CD4-positive, CD25-positive, alpha-beta regulatory T cell (primary cell): ENCODE measurements at regions not wholly inside any gene's neighbourhood (a gene's known extent, or its start where the extent isn't known, plus 50 kb on each side); places are given as distances from the start of the nearest gene placed in this dataset.
"Not testable (repeated sequence)": the region's sequence is repeated elsewhere in the genome, so short reads cannot be mapped to it uniquely, and the experiment has no call there.

ENCODE experiments used
- ATAC-seq, 2 donors: fragments of 150-1000 bp; cut with Tn5 transposase; one replicate each; pipeline ENCODE4 v1.10.0; 2021; ENCODE audit warnings: low read depth in 2 of 2, moderate number of reproducible peaks in 2 of 2, moderate library complexity in 1 of 2
- DNase-seq, 3 donors: peaks; one replicate each; pipeline versions ENCODE4 v3.0.0 to v3.0.0-alpha.2; 2012 to 2022; ENCODE audit warnings: mixed read lengths in 1 of 3
- H3K27ac ChIP-seq: one replicate; pipeline ENCODE4 v1.7.0; 2013; ENCODE audit warnings: mild to moderate bottlenecking, low read length; ENCODE audit not compliant: insufficient read depth, poor library complexity, severe bottlenecking
- H3K27me3 ChIP-seq: one replicate; pipeline ENCODE4 v1.7.0; 2013; ENCODE audit warnings: low read length; ENCODE audit not compliant: control insufficient read depth, insufficient read depth
- H3K36me3 ChIP-seq: one replicate; pipeline ENCODE4 v1.7.0; 2013; ENCODE audit warnings: mild to moderate bottlenecking, low read length, moderate library complexity; ENCODE audit not compliant: control insufficient read depth, insufficient read depth
- H3K4me1 ChIP-seq: 2 replicates; pipeline ENCODE4 v1.7.0; 2013; ENCODE audit warnings: mild to moderate bottlenecking, low read length; ENCODE audit not compliant: insufficient read depth, control insufficient read depth, poor library complexity, severe bottlenecking
- H3K4me3 ChIP-seq: one replicate; pipeline ENCODE4 v1.7.0; 2013; ENCODE audit warnings: low read depth, mild to moderate bottlenecking, low read length, moderate library complexity
- H3K9me3 ChIP-seq, 2 experiments: 1 replicate in 1 of 2; 2 replicates in 1 of 2; pipeline ENCODE4 v1.7.0; 2013; ENCODE audit warnings: low read length in 2 of 2, mild to moderate bottlenecking in 1 of 2, moderate library complexity in 1 of 2; ENCODE audit not compliant: control insufficient read depth in 2 of 2
- H3K27ac Mint-ChIP-seq, 3 donors: one replicate each; pipeline ENCODE4 v1.8.0; 2020 to 2022; ENCODE audit warnings: mild to moderate bottlenecking in 3 of 3, mixed read lengths in 3 of 3, moderate library complexity in 2 of 3
- H3K27me3 Mint-ChIP-seq: one replicate; pipeline ENCODE4 v1.8.0; 2022; ENCODE audit warnings: mild to moderate bottlenecking, mixed read lengths
- H3K36me3 Mint-ChIP-seq: one replicate; pipeline ENCODE4 v1.8.0; 2020; ENCODE audit warnings: mixed read lengths
- H3K4me1 Mint-ChIP-seq, 4 donors: one replicate each; pipeline ENCODE4 v1.8.0; 2020 to 2022; ENCODE audit warnings: mixed read lengths in 4 of 4, mild to moderate bottlenecking in 1 of 4
- H3K4me3 Mint-ChIP-seq, 4 donors: one replicate each; pipeline ENCODE4 v1.8.0; 2020 to 2022; ENCODE audit warnings: mild to moderate bottlenecking in 4 of 4, mixed read lengths in 4 of 4, moderate library complexity in 3 of 4
- H3K9me3 Mint-ChIP-seq, 7 donors: one replicate each; pipeline ENCODE4 v1.8.0; 2020 to 2022; ENCODE audit warnings: mixed read lengths in 7 of 7, mild to moderate bottlenecking in 3 of 7, moderate library complexity in 2 of 7

GRCh38 chr18:67406714-67407113, 109.8 kb downstream of the DSEL start:
- DNase-seq (no peak), ATAC-seq (no peak)
- no peaks in the 10 kb centered on the region for H3K4me1 Mint-ChIP-seq
- H3K27me3 Mint-ChIP-seq, result no peaks in the 10 kb centered on the region
- Histone ChIP-seq H3K4me1 (no peaks in the 10 kb centered on the region), H3K4me3 (no peak overlapping the region), H3K27me3 (no peaks in the 10 kb centered on the region), H3K27ac (no peak overlapping the region), H3K9me3 (no peaks in the 10 kb centered on the region), H3K36me3 (no peaks in the 10 kb centered on the region)
- H3K27ac Mint-ChIP-seq, result no peak overlapping the region
- H3K4me3 Mint-ChIP-seq, result no peak overlapping the region
- peaks cover 0 to 6% (median 2%) of the 10 kb centered on the region in 7 donors for H3K9me3 Mint-ChIP-seq
- no peaks in the 10 kb centered on the region for H3K36me3 Mint-ChIP-seq

- Histone ChIP-seq H3K9me3 (no peaks in the 10 kb centered on the region), H3K27me3 (no peaks in the 10 kb centered on the region), H3K36me3 (no peaks in the 10 kb centered on the region), H3K27ac (no peak overlapping the region), H3K4me1 (no peaks in the 10 kb centered on the region), H3K4me3 (no peak overlapping the region)
- Mint-ChIP-seq H3K36me3 (no peaks in the 10 kb centered on the region), H3K4me1 (no peaks in the 10 kb centered on the region), H3K27ac (no peak overlapping the region), H3K27me3 (no peaks in the 10 kb centered on the region), H3K9me3 (peaks cover 2 to 12% (median 4%) of the 10 kb centered on the region in 7 donors), H3K4me3 (no peak overlapping the region)
- no peak for DNase-seq
- no peak for ATAC-seq
Measured at GRCh38 chr18:67402543-67402942, 114.0 kb downstream of the DSEL start.

GRCh38 chr18:67400502-67401117, 115.9 kb downstream of the DSEL start:
- Mint-ChIP-seq H3K4me1 (no peaks in the 10 kb centered on the region), H3K9me3 (peaks cover 2 to 12% (median 6%) of the 10 kb centered on the region in 7 donors), H3K27ac (no peak overlapping the region), H3K27me3 (no peaks in the 10 kb centered on the region), H3K36me3 (no peaks in the 10 kb centered on the region), H3K4me3 (no peak overlapping the region)
- no peak for ATAC-seq
- H3K27ac ChIP-seq, result no peak overlapping the region
- H3K4me3 ChIP-seq, result no peak overlapping the region
- no peaks in the 10 kb centered on the region for H3K36me3 ChIP-seq
- no peak for DNase-seq
- H3K9me3 ChIP-seq, result no peaks in the 10 kb centered on the region
- H3K27me3 ChIP-seq, result no peaks in the 10 kb centered on the region
- H3K4me1 ChIP-seq, result no peaks in the 10 kb centered on the region

GRCh38 chr18:67386032-67386431, 130.5 kb downstream of the DSEL start:
- no peak overlapping the region for H3K27ac Mint-ChIP-seq
- H3K36me3 Mint-ChIP-seq, result no peaks in the 10 kb centered on the region
- ATAC-seq (no peak), DNase-seq (no peak)
- H3K4me1 Mint-ChIP-seq, result no peaks in the 10 kb centered on the region
- H3K36me3 ChIP-seq, result no peaks in the 10 kb centered on the region
- H3K4me3 Mint-ChIP-seq, result no peak overlapping the region
- H3K9me3 ChIP-seq, result no peaks in the 10 kb centered on the region
- no peaks in the 10 kb centered on the region for H3K4me1 ChIP-seq
- H3K9me3 Mint-ChIP-seq, result peaks cover 0 to 9% (median 0%) of the 10 kb centered on the region in 7 donors
- H3K4me3 ChIP-seq, result no peak overlapping the region
- H3K27me3 ChIP-seq, result no peaks in the 10 kb centered on the region
- no peak overlapping the region for H3K27ac ChIP-seq
- H3K27me3 Mint-ChIP-seq, result no peaks in the 10 kb centered on the region

GRCh38 chr18:67385455-67385854, 131.1 kb downstream of the DSEL start:
- Mint-ChIP-seq H3K36me3 (no peaks in the 10 kb centered on the region), H3K9me3 (peaks cover 0 to 9% (median 0%) of the 10 kb centered on the region in 7 donors), H3K4me1 (no peaks in the 10 kb centered on the region), H3K4me3 (no peak overlapping the region), H3K27ac (no peak overlapping the region), H3K27me3 (no peaks in the 10 kb centered on the region)
- H3K4me1 ChIP-seq, result no peaks in the 10 kb centered on the region
- DNase-seq (no peak), ATAC-seq (no peak)
- no peaks in the 10 kb centered on the region for H3K27me3 ChIP-seq
- no peaks in the 10 kb centered on the region for H3K9me3 ChIP-seq
- no peaks in the 10 kb centered on the region for H3K36me3 ChIP-seq
- H3K27ac ChIP-seq, result no peak overlapping the region
- H3K4me3 ChIP-seq, result no peak overlapping the region

GRCh38 chr18:67384057-67384456, 132.5 kb downstream of the DSEL start:
- not testable (repeated sequence) for H3K27me3 ChIP-seq, H3K27ac Mint-ChIP-seq, H3K4me1 Mint-ChIP-seq, H3K27me3 Mint-ChIP-seq, H3K4me1 ChIP-seq, H3K27ac ChIP-seq, H3K9me3 ChIP-seq, H3K4me3 ChIP-seq, H3K36me3 Mint-ChIP-seq, ATAC-seq, H3K4me3 Mint-ChIP-seq, H3K9me3 Mint-ChIP-seq, DNase-seq, H3K36me3 ChIP-seq

- DNase-seq, result no peak
Measured at GRCh38 chr18:67381608-67382150, 134.8 kb downstream of the DSEL start.

GRCh38 chr18:67380867-67381266, 135.7 kb downstream of the DSEL start:
- H3K36me3 Mint-ChIP-seq, result no peaks in the 10 kb centered on the region
- no peaks in the 10 kb centered on the region for H3K4me1 Mint-ChIP-seq

More at GRCh38 chr18:67381608-67382150, 134.8 kb downstream of the DSEL start:
- Histone ChIP-seq H3K9me3 (no peaks in the 10 kb centered on the region), H3K27ac (no peak overlapping the region), H3K4me3 (no peak overlapping the region), H3K36me3 (no peaks in the 10 kb centered on the region), H3K27me3 (no peaks in the 10 kb centered on the region), H3K4me1 (no peaks in the 10 kb centered on the region)
- H3K4me3 Mint-ChIP-seq, result no peak overlapping the region
- no peaks in the 10 kb centered on the region for H3K36me3 Mint-ChIP-seq
- H3K27me3 Mint-ChIP-seq, result no peaks in the 10 kb centered on the region
- no peak overlapping the region for H3K27ac Mint-ChIP-seq
- H3K9me3 Mint-ChIP-seq, result peaks cover 0 to 3% (median 1%) of the 10 kb centered on the region in 7 donors
- ATAC-seq, result no peak
- H3K4me1 Mint-ChIP-seq, result no peaks in the 10 kb centered on the region

More at GRCh38 chr18:67380867-67381266, 135.7 kb downstream of the DSEL start:
- Mint-ChIP-seq H3K9me3 (peaks cover 0 to 3% (median 1%) of the 10 kb centered on the region in 7 donors), H3K27ac (no peak overlapping the region), H3K27me3 (no peaks in the 10 kb centered on the region), H3K4me3 (no peak overlapping the region)
- no peak overlapping the region for H3K27ac ChIP-seq
- no peaks in the 10 kb centered on the region for H3K36me3 ChIP-seq
- no peaks in the 10 kb centered on the region for H3K27me3 ChIP-seq
- H3K9me3 ChIP-seq, result no peaks in the 10 kb centered on the region
- DNase-seq (no peak), ATAC-seq (no peak)
- no peaks in the 10 kb centered on the region for H3K4me1 ChIP-seq
- H3K4me3 ChIP-seq, result no peak overlapping the region
